DND-41 (cell line): ENCODE measurements at regions not wholly inside any gene's neighbourhood (a gene's known extent, or its start where the extent isn't known, plus 50 kb on each side); places are given as distances from the start of the nearest gene placed in this dataset.

Source experiments
- EZH2 ChIP-seq: IDR thresholded peaks from 3 replicates; pipeline ENCODE4 v1.6.1; 2012; ENCODE audit warnings: borderline replicate concordance, low read depth, mild to moderate bottlenecking, moderate library complexity, low read length, inconsistent platforms; ENCODE audit not compliant: severe bottlenecking
- TF ChIP-seq, protein P1 (sequence below): IDR thresholded peaks from 2 replicates; pipeline ENCODE4 v1.5.1; 2012; ENCODE audit warnings: borderline replicate concordance, low read length, moderate library complexity, mild to moderate bottlenecking; ENCODE audit not compliant: poor library complexity, severe bottlenecking; ENCODE audit errors: extremely low read depth

DNA sequence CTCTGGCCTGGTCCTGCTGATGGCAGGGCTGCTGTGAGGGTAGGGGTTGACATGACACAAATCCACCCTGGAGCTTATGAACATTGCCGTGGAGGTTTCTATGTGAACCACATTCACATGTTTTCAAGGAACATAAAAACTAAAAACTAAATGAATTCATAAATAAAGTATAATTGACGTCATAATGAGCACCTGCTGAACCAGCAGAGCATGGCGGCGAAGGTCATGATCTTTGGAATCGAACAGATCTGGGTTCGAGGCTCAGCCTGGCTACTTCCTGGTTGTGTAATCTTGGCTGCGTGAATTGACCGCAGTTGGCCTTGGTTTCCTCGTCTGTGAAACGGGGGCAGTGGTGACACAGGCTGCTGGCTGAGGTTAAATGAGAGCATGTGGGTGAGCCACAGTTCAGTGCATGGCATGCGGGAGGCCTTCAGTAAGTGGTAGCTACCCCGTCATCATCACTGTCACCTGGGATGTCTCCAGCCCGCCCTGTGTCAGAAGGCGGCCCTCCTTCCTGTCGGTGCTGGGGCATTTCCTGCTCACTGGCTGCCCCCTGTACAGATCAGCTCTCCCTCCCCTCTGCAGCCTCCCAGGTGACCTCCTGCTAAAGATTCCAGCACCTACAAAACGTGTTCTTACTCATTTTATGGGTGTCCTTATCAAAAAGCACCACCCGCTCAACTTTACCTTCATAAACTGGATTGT is 190.3 kb upstream of the SHH start:
- TF ChIP-seq, protein P1, sequence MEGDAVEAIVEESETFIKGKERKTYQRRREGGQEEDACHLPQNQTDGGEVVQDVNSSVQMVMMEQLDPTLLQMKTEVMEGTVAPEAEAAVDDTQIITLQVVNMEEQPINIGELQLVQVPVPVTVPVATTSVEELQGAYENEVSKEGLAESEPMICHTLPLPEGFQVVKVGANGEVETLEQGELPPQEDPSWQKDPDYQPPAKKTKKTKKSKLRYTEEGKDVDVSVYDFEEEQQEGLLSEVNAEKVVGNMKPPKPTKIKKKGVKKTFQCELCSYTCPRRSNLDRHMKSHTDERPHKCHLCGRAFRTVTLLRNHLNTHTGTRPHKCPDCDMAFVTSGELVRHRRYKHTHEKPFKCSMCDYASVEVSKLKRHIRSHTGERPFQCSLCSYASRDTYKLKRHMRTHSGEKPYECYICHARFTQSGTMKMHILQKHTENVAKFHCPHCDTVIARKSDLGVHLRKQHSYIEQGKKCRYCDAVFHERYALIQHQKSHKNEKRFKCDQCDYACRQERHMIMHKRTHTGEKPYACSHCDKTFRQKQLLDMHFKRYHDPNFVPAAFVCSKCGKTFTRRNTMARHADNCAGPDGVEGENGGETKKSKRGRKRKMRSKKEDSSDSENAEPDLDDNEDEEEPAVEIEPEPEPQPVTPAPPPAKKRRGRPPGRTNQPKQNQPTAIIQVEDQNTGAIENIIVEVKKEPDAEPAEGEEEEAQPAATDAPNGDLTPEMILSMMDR = no peak
- no peak for TF ChIP-seq EZH2
